22Rv1 (cell line): ENCODE measurements at regions not wholly inside any gene's neighbourhood (a gene's known extent, or its start where the extent isn't known, plus 50 kb on each side); places are given as distances from the start of the nearest gene placed in this dataset.
"Not testable (repeated sequence)": the region's sequence is repeated elsewhere in the genome, so short reads cannot be mapped to it uniquely, and the experiment has no call there.

Experiments
- ZFX ChIP-seq: fragments of 450-650 bp; IDR thresholded peaks from 2 replicates; pipeline ENCODE4 v1.6.1; 2017; ENCODE audit warnings: antibody characterized with exemption, borderline replicate concordance
- TF ChIP-seq, protein P1 (sequence below): fragments of 450-650 bp; IDR thresholded peaks from 2 replicates; pipeline ENCODE4 v1.5.1; 2017; ENCODE audit warnings: mild to moderate bottlenecking

DNA sequence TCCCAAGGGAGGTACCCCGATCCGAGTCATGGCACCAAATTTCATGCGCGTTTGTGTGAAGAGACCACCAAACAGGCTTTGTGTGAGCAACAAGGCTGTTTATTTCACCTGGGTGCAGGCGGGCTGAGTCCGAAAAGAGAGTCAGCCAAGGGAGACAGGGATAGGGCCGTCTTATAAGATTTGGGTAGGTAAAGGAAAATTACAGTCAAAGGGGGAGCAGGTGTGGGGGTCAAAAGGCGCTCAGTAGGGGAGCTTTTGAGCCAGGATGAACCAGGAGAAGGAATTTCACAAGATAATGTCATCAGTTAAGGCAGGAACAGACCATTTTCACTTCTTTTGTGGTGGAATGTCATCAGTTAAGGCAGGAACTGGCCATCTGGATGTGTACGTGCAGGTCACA, 1104.1 kb downstream of the OLFM4 start:
- TF ChIP-seq, protein P1, sequence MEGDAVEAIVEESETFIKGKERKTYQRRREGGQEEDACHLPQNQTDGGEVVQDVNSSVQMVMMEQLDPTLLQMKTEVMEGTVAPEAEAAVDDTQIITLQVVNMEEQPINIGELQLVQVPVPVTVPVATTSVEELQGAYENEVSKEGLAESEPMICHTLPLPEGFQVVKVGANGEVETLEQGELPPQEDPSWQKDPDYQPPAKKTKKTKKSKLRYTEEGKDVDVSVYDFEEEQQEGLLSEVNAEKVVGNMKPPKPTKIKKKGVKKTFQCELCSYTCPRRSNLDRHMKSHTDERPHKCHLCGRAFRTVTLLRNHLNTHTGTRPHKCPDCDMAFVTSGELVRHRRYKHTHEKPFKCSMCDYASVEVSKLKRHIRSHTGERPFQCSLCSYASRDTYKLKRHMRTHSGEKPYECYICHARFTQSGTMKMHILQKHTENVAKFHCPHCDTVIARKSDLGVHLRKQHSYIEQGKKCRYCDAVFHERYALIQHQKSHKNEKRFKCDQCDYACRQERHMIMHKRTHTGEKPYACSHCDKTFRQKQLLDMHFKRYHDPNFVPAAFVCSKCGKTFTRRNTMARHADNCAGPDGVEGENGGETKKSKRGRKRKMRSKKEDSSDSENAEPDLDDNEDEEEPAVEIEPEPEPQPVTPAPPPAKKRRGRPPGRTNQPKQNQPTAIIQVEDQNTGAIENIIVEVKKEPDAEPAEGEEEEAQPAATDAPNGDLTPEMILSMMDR: not testable (repeated sequence)
- TF ChIP-seq ZFX: not testable (repeated sequence)
